ENCODE measurements at regions not wholly inside any gene's neighbourhood (a gene's known extent, or its start where the extent isn't known, plus 50 kb on each side); places are given as distances from the start of the nearest gene placed in this dataset.

- DNase-seq, result no peak
Observed at GRCh38 chr18:45231617-45232016, 383.7 kb upstream of the SLC14A2 start.

GRCh38 chr18:45232061-45232460 is 383.2 kb upstream of the SLC14A2 start:
- no peak for DNase-seq

GRCh38 chr18:45236676-45237075 is 378.6 kb upstream of the SLC14A2 start:
- DNase-seq, result no peak

GRCh38 chr18:45237343-45238098 is 377.8 kb upstream of the SLC14A2 start:
- no peak for DNase-seq

GRCh38 chr18:45241271-45241670 is 374.0 kb upstream of the SLC14A2 start:
- DNase-seq, result no peak

GRCh38 chr18:45241982-45242565 is 373.2 kb upstream of the SLC14A2 start:
- no peak for DNase-seq

GRCh38 chr18:45243340-45244110 is 371.8 kb upstream of the SLC14A2 start:
- DNase-seq, result no peak

- DNase-seq, result no peak
Observed at GRCh38 chr18:45245091-45245511, 370.2 kb upstream of the SLC14A2 start.

- no peak for DNase-seq
Observed at GRCh38 chr18:45248240-45248903, 366.9 kb upstream of the SLC14A2 start.

- DNase-seq, result no peak
Observed at GRCh38 chr18:45249246-45249661, 366.0 kb upstream of the SLC14A2 start.

- no peak for DNase-seq
Observed at GRCh38 chr18:45250479-45250878, 364.8 kb upstream of the SLC14A2 start.

GRCh38 chr18:45251236-45251635 is 364.0 kb upstream of the SLC14A2 start:
- no peak for DNase-seq

- no peak for DNase-seq
Observed at GRCh38 chr18:45252474-45252873, 362.8 kb upstream of the SLC14A2 start.

GRCh38 chr18:45253056-45253565 is 362.2 kb upstream of the SLC14A2 start:
- DNase-seq, result no peak

GRCh38 chr18:45253973-45254708 is 361.1 kb upstream of the SLC14A2 start:
- DNase-seq, result no peak

GRCh38 chr18:45254709-45255082 is 360.6 kb upstream of the SLC14A2 start:
- DNase-seq, result no peak

GRCh38 chr18:45255197-45255890 is 359.9 kb upstream of the SLC14A2 start:
- DNase-seq, result no peak

GRCh38 chr18:45260125-45260524 is 355.2 kb upstream of the SLC14A2 start:
- no peak for DNase-seq

GRCh38 chr18:45266023-45266422 is 349.3 kb upstream of the SLC14A2 start:
- DNase-seq, result no peak

- no peak for DNase-seq
Observed at GRCh38 chr18:45267622-45268021, 347.7 kb upstream of the SLC14A2 start.

- no peak for DNase-seq
Observed at GRCh38 chr18:45268583-45268982, 346.7 kb upstream of the SLC14A2 start.

- DNase-seq, result no peak
Observed at GRCh38 chr18:45270289-45270771, 344.9 kb upstream of the SLC14A2 start.

All from NCI-H1105 (cell line).